ENCODE measurements at regions not wholly inside any gene's neighbourhood (a gene's known extent, or its start where the extent isn't known, plus 50 kb on each side); places are given as distances from the start of the nearest gene placed in this dataset.
"Not testable (repeated sequence)": the region's sequence is repeated elsewhere in the genome, so short reads cannot be mapped to it uniquely, and the experiment has no call there.

GRCh38 chr12:77249892-77250291 is 184.5 kb upstream of the E2F7 start:
- no peak for DNase-seq

GRCh38 chr12:77248036-77248435 is 182.7 kb upstream of the E2F7 start:
- no peak for DNase-seq

- DNase-seq: no peak
These were observed 182.2 kb upstream of the E2F7 start for GRCh38 chr12:77247542-77247941.

GRCh38 chr12:77243345-77243744 is 178.0 kb upstream of the E2F7 start:
- DNase-seq: no peak

DNA sequence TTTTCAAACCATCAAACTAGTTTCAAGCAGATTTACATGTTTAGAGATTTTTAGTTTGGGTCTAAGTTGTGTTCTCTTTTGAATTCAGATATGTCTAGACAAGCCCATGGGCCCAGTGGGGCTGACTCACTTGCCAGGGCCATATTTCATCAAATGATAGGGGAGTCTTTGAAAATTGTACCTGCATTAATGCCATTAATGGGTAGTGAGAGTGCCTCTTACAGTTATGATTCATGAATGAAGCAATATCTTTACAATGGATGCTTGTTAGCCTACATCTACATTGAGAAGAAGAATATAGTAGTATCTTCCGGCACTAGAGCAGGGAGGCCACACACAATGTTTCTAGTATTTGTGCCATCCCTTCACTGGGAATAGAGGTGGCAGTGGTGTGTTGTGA is 174.2 kb upstream of the E2F7 start:
- DNase-seq: no peak

- DNase-seq: no peak
These were observed 173.0 kb upstream of the E2F7 start for GRCh38 chr12:77238335-77238734.

DNA sequence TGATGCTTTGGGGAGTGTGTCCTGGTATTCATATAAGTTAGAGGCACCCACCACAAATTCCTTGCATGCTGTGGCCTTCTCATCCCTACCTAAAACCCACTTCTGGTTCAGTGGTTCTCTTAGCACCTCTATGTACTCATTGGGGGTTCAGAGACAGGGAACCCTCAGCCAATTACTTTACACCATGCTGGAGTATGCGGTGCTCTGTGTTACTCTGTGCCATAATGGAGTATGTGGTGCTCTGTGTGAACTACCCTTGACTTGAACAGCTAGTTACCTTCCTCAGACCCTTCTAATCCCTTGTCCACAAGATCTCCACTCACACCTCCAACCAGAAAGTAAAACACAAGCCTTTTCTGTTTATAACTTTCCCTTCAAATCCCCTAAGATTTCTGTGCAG is 172.5 kb upstream of the E2F7 start:
- no peak for DNase-seq

DNA sequence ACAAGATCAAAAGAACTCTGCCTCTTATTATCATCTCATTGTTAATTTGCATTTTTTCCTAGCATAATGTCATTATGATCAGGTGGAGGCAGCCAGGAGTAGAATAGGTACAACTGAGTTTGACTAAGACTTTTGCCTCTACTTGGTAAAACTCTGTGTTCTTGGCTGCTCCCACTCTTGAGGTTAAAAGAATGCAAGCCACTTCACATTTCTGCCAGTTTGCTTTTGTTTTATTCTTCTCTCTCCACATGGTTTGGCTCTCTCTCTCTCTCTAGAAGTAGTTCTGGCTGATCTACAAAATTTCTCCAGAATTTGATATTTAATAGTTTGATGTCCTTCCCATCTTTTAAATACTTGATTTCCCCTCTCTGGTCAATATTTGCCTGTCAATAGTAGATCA is 170.7 kb upstream of the E2F7 start:
- DNase-seq: no peak

- no peak for DNase-seq
These were observed 166.7 kb upstream of the E2F7 start for GRCh38 chr12:77232045-77232444.

GRCh38 chr12:77231501-77231918 is 166.1 kb upstream of the E2F7 start:
- no peak for DNase-seq

DNA sequence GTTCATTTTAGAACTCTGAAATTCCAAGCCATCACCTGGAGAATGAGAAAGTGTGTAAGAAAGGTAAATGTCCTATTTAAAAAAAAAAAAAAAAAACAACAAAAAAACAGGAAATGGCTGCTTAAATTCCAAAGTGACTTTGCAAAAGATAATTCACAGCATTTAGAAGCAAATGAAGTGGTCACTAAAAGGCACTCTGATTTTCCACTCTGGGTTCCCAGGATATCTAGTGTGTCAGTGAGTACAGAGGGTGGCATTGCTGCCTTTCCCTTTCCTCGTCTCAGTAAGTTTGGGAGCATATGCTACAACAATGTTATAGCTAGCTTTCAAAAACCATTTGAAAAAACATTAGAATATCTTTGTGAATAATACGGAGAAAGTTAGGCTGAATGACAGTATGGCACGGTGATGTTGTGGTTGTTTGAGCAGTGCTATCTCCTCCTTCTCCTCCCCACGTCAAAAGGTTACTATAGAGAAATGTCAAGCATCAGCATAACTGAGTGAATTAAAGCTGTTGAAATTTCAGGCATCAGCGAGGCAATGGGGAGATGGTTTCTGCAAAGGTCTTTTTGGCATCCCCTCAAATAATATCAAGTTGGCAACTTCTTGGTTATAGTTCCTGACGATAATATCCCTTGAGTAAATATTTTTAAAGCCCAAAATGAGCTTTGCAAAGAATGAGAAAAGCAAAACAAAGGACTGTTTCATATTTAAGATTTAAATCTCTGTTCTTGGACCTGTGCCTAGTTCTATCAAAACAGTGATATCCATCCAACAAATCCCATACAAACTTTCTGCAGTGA is 164.5 kb upstream of the E2F7 start:
- no peak for DNase-seq

DNA sequence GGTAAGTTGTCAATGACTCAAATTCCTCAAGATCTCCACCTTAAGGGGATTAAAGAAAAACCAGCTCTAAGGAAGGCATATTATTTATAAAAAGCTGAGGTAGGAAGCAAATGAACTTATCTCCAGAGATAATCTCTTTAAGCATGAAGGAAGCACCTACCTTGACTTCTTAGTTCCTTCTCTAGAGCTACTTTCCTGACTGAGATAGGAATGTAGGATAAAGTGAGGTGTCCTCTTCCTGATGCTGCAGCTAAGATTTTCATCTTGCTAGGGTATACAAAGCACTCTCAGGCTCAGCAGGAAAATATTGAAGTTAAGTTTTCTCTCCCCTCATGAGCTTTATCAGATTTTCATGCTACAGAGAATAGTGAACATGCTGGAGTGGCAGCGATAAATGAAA is 163.0 kb upstream of the E2F7 start:
- no peak for DNase-seq

- DNase-seq: no peak
These were observed 161.0 kb upstream of the E2F7 start for GRCh38 chr12:77226368-77226767.

DNA sequence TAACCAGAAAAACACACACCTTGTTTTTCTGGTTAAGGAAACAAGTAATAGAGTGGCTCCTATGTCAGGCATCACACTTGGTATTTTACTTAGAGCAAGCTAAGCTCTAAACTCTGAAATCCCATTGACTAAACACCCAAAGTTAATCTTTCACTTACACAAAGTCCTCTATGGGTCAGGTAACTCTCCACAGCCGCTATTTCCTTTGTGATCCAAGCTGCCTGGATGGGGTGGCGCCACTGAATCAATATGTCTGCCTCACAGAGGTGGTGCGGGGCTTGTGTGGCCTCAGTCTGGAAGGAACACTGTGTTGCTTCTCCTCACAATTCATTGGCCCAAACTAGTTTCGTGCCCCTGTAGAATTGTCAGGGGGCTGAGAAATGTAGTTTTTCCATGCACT is 160.0 kb upstream of the E2F7 start:
- DNase-seq: no peak

DNA sequence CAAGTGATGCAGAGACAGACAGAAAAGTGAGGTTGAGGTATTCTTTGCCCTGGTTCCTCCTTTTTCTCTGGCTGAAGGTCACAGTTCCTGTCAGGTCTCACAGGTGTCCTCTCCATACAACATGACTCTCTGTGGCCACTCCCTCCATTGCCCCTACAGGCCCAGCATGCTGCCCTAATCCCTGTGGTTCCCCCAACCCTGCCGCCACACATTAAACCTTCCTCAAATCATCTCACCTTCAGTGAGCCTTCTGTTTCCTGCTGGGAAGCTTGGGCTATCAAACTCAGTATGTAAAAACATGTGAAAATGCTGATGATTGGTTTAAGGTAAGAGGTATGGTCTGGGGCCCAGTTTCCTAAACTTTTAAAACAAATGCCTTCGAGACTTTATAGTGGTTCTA is 159.0 kb upstream of the E2F7 start:
- no peak for DNase-seq

GRCh38 chr12:77222336-77222735 is 157.0 kb upstream of the E2F7 start:
- no peak for DNase-seq

DNA sequence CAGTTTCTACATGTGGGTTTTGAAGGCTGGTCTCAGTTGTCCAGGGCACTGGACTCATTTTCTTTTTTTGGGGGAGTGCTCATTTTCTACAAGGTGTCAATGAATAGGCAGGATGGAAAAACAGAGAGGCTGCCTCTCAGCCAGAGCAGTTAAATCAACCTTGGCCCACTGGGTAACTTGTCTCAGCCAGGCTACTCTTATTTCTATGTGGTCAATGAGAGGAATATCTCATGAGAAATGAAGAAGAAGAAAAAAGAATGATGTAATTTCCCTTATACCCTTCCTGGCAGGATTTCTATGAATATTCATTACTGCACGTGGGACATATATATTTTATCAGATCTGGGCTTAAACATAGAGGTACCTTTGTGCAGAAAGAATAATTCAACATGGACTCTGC is 155.2 kb upstream of the E2F7 start:
- DNase-seq: no peak

- no peak for DNase-seq
These were observed 152.9 kb upstream of the E2F7 start for GRCh38 chr12:77218278-77218677.

GRCh38 chr12:77216136-77216535 is 150.8 kb upstream of the E2F7 start:
- not testable (repeated sequence) for DNase-seq

DNA sequence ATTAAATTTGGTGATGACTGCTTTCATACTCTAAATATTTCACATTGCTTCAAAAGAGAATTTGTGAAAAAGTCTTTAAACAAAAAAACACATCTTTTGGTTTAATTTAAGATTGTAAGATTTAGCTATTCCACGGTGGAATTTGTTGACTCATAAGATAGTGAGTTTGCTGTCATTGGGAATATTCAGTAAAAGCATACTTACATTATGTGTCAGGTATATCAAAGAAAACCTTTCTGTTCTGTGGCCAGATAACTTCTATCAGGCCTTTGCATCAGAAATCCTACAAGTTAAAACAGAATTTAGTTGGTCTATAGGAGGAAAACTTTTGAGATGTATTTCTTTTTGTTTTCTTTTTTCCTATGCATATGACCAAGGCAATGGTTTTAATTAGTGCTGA is 148.8 kb upstream of the E2F7 start:
- no peak for DNase-seq

DNA sequence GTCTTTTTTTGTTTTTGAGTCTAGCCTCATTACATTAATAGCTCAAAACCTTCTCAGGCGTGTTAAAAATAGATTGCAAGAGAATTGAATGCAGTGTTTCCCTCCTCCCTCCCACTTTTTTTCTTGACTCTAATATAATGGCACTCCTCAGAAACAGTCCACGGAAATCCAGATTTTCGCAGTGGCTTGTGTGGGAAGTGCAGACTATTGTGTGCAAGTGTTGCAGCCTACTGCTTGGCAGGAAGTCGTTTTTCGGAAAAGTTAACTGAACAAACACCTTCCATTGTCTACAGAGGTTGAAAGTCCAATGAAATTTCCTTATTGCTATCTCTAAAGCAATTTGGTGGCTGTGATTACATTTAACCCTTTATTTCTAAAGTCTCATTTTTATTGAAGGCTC is 147.9 kb upstream of the E2F7 start:
- no peak for DNase-seq

DNA sequence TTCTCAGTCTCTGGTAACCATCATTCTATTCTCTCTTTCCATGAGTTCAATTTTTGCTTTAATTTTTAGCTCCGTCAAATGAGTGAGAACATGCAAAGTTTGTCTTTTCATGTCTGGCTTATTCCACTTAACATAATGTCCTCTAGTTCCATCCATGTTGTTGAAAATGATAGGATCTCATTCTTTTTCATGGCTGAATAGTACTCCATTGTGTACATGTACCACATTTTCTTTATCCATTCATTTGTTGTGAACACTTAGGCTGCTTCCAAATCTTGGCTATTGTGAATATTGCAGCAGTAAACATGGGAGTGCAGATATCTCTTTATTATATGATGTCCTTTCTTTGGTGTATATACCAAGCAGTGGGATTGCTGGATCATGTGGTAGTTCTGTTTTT is 145.4 kb upstream of the E2F7 start:
- DNase-seq: no peak

DNA sequence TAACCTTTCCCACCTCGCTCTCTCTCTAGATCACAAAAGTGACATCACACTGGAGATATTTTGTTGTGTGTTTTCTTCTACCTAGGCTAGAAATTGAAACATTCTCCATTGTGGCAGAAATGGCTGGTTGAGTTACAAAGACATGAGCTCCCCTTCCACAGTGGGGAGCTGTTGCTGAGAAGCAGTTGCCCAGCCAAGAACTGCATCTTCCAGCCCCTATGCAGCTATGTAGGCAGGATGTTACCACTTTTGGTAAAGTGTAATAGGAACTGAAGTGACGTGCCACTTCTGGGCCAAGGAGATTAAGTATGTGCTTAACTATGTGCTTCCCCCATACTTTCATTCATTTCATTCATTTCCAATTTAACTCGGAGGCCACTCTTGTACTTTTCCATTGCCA is 138.7 kb upstream of the E2F7 start:
- DNase-seq: no peak

DNA sequence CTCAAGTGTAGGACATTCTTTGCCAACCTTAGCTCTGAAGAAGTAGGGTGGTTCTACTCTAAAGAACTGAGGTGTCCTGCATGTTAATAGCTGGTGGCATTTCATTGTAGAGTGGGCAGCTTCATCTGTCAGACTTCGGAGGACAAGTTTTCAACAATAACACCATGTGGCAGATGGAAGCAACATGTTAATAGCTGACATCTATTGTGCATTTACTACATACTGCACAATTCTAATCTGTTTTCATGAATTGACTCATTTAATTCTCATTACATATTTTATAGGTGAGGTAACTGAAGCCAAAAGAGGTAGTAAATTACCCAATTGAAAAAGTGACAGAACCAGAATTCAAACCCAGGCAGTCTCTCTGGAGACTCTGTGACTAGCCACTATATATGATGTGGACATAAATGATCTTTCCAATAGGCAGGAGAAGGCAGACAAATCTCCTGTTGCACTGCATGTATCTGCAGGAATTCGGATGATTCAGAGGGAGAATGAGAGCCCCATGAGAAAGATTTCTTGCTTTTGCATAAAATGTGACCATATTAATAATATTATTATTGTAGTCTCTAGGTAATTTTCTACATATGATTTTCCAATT is 137.2 kb upstream of the E2F7 start:
- DNase-seq: no peak

DNA sequence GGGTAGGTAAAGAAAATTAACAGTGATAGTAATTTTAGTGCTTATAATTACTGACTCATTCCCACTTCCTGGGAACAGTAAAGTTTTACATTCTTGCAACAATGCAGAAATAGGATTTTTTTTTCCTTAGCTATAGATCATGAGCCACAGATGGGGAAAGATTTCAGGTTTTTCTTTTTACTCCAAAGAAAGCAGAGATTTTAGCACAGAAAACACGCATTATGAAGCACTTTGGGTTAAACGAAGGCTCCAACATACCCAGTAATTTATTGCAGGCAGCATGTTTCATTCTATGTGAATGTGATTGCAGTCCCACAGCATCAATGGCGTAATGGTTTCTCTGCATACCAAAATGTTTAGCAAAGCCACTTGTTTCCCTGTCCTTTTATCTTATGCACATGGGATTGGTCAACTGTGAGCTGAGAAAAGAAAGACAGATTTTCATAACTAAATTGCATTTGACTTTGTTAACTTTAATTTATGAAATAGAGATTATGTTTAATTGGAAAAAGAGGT is 124.6 kb upstream of the E2F7 start:
- no peak for DNase-seq

All from NCI-H345 (cell line).